ENCODE measurements at regions not wholly inside any gene's neighbourhood (a gene's known extent, or its start where the extent isn't known, plus 50 kb on each side); places are given as distances from the start of the nearest gene placed in this dataset.

DNA sequence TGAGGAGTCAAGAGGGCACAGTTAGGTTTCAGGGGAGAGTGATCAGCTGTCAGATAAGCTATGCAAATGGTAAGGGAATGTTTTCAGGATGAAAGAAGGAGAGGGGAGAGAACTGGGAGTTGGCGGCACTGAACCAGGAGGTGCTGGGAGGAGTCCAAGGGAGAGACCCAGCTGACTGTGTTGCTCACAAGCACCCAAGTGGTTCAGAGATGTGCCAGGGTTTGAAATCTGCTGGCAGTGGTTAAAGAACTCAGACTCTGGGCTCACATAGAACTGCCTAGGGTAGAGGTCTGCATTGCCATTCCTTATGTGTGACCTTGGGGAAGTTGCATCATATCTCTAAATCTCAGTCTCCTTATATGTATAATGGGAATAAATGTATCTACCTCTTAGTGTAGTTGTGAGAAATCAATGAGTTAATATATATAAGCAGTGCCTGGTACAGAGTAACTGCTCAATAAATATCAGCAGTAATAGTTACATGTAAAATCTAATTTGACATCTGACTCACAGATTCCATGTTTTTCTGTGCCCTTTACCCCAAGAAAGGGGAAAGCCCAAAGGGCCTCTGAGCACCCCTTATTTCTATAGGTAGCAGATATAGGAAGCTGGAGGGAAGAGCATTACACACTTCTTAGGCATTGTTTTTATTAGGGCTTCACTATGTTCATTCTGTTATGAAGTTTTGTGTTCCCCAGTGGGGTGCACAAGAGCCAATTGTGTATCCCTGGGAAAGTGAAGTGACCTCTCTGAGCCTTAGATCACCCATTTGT, 66.9 kb upstream of the SESN3 start:
- DNase-seq = no peak

DNA sequence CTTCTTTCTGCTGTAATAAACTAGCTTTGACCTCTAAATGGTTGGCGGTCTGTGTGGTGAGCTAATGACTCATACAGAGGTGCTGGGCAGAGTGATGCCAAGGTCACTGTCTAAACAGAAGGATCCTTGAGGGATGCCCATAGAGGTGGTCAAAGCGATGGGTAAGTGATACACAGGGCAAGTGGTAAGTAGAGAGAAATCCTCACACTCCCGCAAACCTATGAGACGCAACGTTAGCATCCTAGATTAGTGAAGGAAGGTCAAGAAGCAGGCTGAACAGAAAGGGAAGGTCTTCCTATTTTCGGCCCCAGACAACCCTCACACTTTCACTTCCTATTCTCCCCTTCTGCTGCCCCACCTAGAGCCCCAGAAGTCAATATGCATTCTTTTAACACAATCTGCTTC, 65.6 kb upstream of the SESN3 start:
- DNase-seq = no peak

DNA sequence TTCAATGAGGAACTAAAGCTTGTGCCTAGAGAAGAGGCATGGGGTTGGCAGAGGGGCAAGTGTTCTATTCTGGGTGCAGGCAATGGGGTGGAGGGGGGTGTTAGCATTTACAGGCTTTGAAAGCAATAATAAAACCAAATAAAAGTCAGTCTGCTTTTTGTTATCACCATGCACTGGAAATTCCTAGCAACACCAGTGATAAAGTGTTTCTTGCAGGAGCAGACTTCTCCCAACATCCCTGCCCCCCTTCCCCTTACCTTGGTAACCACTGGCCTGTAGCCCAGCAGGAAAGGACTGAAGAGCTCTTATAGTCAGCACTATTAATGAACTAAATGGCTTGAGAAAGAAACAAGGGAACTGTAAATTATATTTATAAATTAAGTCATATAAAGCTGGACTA, 65.2 kb upstream of the SESN3 start:
- DNase-seq = no peak

DNA sequence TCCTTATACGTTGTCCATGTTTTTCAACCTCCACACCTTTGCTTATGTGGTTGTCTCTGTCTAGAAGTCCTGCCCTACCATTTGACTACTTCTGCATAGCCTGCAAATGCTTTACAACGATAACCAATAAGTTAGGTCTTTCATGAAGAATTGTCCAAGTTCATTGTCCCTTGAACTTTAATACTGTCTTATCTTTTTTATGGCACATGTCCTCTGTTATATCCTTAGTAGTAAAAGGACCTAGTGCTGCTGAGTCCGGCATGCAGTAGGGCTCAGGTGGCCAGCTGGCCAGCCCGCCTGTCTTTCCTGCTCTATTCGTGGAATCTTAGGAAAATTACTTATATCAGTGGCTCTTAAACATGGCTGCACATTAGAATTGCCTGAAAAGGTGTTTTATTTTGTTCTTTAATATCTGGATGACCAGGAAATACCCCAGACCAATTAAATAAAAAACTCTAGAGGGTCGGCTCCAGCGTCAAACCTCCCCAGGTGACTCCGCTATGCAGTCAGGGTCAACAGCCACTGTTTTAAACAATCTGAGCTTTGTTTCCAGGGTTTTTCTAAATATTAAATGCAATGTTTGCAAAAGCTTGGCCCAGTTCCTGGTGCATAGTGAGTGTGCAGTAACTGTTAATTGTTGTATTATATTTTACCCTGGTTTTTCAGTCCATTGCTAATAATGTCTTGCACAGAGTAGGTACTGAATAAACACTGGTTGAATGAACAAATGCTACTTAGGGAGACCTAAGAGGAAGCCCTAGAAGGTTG, 64.6 kb upstream of the SESN3 start:
- DNase-seq = no peak

DNA sequence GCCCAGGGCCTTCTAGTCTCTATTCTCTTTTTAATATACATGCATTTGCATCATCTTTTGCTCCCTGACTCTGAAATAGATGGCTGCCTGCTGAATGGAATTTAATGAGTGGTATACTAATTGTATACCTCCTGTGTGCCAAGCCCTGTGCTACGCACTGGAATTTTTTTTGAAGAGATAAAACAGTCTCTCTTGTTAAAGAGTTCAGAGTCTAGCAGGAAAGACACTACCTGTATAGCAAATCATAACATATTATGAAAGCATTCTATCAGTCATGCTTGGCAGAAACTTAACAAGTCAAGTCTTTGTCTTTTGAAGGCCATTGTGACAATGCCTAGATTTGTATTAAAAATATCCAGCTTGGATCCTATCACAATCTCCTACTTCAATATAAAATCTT, 63.7 kb upstream of the SESN3 start:
- no peak for DNase-seq

DNA sequence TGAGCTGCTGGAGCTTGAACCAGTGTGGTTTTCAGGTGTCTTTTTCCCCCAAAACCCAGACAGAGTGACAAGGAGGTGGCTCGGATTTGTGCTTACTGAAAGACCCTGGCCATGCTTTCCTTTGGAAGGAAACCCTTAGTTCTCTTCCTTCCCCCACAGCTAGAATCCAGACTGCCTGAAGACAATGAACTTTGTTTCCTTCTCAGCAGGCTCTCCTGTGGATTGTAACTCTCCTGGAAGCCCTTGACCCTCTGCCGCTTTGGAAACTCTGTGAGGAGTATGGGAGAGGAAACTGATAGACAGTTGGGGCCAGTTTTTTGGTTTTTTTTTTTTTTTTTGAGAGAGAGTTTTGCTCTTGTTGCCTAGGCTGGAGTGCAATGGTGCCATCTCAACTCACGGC, 62.1 kb upstream of the SESN3 start:
- no peak for DNase-seq

DNA sequence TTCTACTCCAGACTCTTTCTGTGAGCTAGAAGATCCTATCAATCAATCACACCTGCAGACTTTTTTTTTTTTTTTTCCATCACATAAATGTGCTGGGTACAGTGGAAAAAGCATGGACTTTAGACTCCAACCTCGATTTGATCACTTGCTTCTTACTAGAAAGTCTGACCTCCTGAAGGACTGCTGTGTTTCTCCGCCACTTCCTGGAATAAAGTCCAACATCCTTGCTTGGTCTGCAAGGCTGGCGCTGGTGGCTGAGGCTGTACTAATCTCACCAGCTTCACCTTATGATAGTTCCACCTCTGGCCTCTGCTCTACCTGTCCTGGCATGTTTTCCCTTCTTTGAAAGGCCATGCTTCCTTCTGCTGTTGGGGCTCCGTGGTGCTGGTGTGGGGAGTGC, 60.9 kb upstream of the SESN3 start:
- no peak for DNase-seq

DNA sequence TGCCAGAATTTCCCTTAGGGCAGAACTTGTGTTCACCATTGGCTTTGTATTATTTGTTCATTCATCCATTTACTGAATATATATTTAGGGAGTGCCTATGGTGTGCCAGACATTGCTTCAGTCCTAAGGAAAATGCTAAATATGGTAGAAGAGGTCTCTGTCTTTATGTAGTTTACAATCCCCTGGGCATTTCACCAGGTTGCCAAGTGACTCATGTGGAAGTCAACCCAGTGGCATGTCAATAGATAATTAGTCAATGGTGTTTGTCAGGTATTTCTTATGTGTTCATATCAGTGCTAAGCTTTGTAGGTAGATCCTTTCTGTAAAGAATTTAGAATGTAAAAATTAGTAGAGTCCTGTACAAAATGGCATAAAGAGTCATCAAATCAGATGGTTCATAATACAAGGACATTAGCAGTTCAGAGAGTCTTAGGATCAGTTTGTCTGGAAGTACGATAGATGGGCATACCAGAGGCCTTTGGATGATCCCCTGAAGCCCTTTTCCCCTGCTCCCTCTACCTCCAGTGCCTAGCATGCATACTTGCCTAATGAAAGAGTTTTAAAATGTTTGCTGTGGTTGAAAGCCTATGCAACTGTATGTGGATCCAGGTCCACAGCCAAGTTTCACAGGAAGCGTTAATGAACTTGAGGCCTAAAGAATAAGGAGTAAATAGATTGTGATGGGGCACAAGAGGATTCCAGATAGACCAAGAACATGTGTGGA, 58.5 kb upstream of the SESN3 start:
- DNase-seq = no peak

DNA sequence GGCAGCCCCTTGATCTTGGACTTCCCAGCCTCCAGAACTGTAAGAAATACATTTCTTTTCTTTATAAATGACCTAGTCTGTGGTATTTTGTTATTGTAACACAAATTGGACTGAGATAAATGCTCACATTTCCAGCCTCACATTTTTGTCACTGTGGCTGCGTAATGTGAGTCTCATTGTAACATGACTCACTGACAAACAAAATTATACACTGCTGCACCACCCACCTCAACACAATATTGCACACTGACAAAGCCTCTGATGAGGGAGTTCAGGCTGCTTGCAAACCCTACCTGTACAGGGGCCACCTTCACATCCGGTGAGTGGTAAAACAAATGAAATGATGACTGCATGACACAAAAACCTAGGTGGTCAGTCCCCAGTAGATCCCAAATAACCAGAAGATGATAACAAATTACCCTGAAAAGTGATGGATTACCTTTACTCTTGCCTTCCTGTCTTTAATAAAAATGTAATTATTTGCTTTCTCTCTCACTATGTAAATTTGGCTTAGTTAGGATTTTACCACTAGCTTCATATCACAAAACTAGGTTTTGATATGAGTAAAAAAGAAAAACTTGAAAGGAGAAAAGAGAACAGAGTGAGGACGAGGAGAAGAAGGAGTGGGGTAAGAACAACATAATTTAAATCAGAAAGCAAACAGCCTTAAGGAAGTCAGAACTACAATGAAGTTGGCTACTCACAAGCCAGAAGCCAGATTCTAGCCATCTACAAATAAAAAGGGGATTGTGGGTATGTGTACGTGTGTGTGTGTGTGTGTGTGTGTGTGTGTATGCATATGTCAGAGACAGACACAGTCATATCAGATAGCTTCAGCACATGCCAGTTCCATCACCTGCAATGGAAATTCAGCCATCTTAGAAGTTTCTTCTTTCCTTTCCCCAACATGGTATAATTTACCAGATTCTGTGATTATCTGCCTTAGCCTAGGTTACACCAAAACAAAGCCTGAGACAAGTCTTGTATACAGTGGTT, 53.4 kb upstream of the SESN3 start:
- no peak for DNase-seq

DNA sequence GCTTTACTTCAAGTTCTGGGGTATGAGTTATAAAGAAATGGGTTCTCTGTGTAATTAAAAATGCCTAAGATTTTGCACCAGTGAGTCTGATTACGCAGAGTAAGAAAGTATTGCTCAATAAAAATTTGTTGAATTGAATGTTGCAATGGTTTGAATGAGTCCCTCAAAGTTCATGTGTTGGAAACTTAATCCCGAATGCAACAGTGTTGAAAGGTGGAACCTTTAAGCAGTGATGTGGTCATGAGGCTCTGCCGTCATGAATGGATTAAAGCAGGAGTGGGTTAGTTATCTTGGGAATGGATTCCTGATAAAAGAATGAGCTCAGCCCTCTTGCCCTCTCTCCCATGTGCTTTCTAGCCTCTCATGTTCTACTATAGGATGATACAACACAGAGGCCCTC, 52.6 kb upstream of the SESN3 start:
- no peak for DNase-seq

DNA sequence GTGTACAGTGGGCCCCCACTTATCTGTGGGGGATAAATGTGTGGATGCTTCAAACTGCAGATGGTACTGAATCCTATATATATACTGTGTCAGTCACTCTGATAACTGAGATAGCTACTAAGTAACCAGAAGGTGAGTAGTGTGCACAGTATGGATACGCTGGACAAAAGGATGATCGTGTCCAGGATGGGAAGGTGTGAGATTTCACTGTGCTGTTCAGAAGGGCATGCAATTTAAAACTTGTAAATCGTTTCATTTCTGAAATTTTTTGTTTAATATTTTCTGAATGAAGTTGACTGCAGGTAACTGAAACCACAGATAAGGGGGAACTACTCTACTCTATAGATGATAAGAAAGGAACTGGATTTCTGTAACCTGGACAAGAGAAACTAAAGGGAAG, 52.1 kb upstream of the SESN3 start:
- no peak for DNase-seq

DNA sequence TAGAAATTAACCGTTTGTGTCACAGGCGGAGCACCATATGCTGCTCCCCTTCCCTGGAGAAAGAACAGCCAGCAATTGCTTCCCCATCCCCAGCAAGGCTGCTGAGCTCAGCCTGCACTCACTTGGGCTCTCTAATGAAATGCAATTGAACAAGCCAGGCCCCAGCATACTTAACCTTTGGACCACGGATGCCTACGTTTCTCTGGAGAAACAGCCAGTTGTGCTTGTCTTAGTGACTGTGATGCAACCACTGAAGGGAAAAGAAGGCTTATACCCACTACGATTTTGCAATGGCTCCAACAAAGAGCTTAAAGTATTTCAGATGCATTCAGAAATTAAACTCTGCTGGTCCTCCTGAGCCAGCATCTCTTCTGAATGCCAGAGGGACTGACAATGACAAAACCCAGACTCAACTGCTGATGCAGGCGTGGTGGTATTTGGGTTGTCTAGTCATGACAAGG, 51.3 kb upstream of the SESN3 start:
- no peak for DNase-seq

All from activated T-cell treated with anti-CD3 and anti-CD28 coated beads, Interleukin-2, amount 50 U/mL, for 48 hours (primary cell).